ENCODE measurements at regions not wholly inside any gene's neighbourhood (a gene's known extent, or its start where the extent isn't known, plus 50 kb on each side); places are given as distances from the start of the nearest gene placed in this dataset.

- no peak overlapping the region for H3K27ac ChIP-seq (replicated peaks)
- no peak overlapping the region for H3K4me3 ChIP-seq
- H3K4me1 ChIP-seq = no peaks in the 10 kb centered on the region
- H3K27me3 ChIP-seq (ENCODE audit: low read depth) = peaks cover 39% of the 10 kb centered on the region
- no peaks in the 10 kb centered on the region for H3K36me3 ChIP-seq
- DNase-seq = no peak
- intact Hi-C loops (cut with micrococcal nuclease) = no loop called here
- TF ChIP-seq CTCF (IDR thresholded peaks at IDR 0.05; ENCODE audit: borderline replicate concordance) = no peak
- H3K9me3 ChIP-seq (replicated peaks) = no peaks in the 10 kb centered on the region
Observed at GRCh38 chr11:36753960-36754359, 155.9 kb upstream of the RAG2 start.

DNA sequence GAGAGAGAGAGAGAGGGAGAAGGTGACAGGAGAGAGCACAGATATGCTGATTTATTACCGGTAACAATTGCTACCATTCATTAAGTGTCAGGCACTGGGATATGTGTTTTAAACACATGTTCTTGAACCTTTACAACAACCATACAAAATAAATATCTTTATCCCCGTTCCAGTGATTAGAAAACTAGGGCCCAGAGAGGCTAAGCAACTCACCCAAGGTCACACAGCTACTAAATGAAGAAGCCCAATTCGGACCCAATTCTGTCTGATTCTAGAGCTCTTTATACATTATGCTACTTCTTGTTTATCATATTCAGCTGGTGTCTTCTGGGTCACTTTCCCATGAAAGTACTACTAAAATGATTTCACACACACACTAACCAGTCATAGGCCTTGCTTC is 154.0 kb upstream of the RAG2 start:
- DNase-seq = no peak
- intact Hi-C loops (cut with micrococcal nuclease) = no loop called here
- Histone ChIP-seq H3K4me1 (no peaks in the 10 kb centered on the region), H3K27ac (replicated peaks) (no peak overlapping the region), H3K9me3 (replicated peaks) (no peaks in the 10 kb centered on the region), H3K27me3 (ENCODE audit: low read depth) (peaks cover 46% of the 10 kb centered on the region), H3K36me3 (no peaks in the 10 kb centered on the region), H3K4me3 (no peak overlapping the region)
- TF ChIP-seq CTCF (IDR thresholded peaks at IDR 0.05; ENCODE audit: borderline replicate concordance) = no peak

DNA sequence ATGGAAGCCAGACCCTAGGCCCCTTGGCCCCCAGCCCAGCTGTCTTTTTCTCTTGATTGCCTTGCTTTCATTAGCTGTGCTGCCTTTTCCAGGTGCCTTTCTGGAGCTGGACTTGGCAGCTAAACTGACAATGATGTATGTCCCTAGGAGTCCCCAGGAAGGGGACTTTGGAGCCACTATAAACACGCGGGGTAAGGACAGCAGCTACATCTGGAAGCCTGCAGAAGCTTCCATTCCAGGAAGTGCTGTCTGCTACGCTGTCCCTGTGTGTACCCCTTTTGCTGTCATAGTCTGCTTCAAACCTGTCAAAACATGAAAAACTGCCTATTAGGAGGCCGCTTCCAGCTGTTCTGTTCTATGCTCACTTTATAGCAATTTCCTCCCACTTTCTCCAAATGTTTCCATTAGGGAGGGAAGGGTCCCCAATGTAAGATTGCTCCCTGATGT is 153.3 kb upstream of the RAG2 start:
- no peak for DNase-seq
- H3K4me1 ChIP-seq = no peaks in the 10 kb centered on the region
- H3K9me3 ChIP-seq (replicated peaks) = no peaks in the 10 kb centered on the region
- no peaks in the 10 kb centered on the region for H3K36me3 ChIP-seq
- intact Hi-C loops (cut with micrococcal nuclease) = no loop called here
- H3K27ac ChIP-seq (replicated peaks) = no peak overlapping the region
- H3K4me3 ChIP-seq = no peak overlapping the region
- peaks cover 43% of the 10 kb centered on the region for H3K27me3 ChIP-seq (ENCODE audit: low read depth)
- no peak for TF ChIP-seq CTCF (IDR thresholded peaks at IDR 0.05; ENCODE audit: borderline replicate concordance)

DNA sequence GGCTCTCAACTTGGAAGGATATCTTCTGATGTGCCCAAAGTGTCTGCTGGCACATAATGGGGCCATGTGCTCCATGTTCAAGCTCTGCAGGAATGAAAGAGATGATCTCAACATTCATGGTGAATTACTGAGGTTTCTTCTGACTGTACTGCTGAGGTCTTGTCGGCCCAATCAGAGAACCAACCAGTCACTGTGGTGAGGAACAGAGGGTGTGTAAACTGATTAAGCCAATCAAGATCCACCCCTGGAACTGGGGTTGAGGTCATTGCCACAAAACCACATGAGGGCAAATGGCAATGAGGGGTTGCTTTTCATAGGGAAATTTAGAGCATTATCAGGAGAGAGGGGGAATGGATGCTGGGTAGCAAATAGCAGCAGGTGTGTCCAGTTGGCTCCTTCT is 152.3 kb upstream of the RAG2 start:
- intact Hi-C loops (cut with micrococcal nuclease) = no loop called here
- no peaks in the 10 kb centered on the region for H3K36me3 ChIP-seq
- no peaks in the 10 kb centered on the region for H3K9me3 ChIP-seq (replicated peaks)
- peaks cover 40% of the 10 kb centered on the region for H3K27me3 ChIP-seq (ENCODE audit: low read depth)
- no peak for DNase-seq
- no peak overlapping the region for H3K27ac ChIP-seq (replicated peaks)
- no peak overlapping the region for H3K4me3 ChIP-seq
- H3K4me1 ChIP-seq = no peaks in the 10 kb centered on the region
- no peak for TF ChIP-seq CTCF (IDR thresholded peaks at IDR 0.05; ENCODE audit: borderline replicate concordance)

DNA sequence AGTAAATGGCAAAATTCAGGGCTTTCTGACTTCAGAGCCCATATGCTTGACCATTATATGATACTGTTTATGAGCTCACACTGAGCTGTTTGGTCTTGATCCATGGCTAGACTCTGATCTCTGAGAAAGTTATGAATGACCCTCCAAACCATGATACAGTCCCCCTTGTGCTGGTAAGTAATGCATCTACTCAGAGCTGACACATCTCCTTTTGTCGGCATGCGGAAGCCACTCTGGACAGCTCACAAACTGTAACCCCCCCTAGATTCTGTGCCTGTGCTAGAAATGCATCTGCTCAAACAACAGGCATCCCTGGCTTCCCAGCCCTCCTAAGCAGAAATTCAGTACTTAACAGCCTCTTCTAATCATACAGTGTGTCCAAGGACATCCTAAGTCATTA is 150.8 kb upstream of the RAG2 start:
- Histone ChIP-seq H3K27ac (replicated peaks) (no peak overlapping the region), H3K27me3 (ENCODE audit: low read depth) (peaks cover 34% of the 10 kb centered on the region), H3K4me1 (peaks cover 4% of the 10 kb centered on the region), H3K36me3 (no peaks in the 10 kb centered on the region), H3K9me3 (replicated peaks) (no peaks in the 10 kb centered on the region), H3K4me3 (no peak overlapping the region)
- intact Hi-C loops (cut with micrococcal nuclease) = no loop called here
- no peak for DNase-seq
- no peak for TF ChIP-seq CTCF (IDR thresholded peaks at IDR 0.05; ENCODE audit: borderline replicate concordance)

Measured in left ventricle myocardium inferior (tissue), 1 donor.